CD14-positive monocyte (primary cell): ENCODE measurements at regions not wholly inside any gene's neighbourhood (a gene's known extent, or its start where the extent isn't known, plus 50 kb on each side); places are given as distances from the start of the nearest gene placed in this dataset.
A peak's percentile ranks its signal among the peaks of the same experiment; 100 is the strongest.

Experiments
- DNase-seq, 3 donors: peaks; one replicate each; pipeline ENCODE4 v3.0.0-alpha.2; 2011 to 2022
- H2AFZ ChIP-seq: 2 replicates; pipeline ENCODE4 v1.6.0; 2012; ENCODE audit warnings: mild to moderate bottlenecking, low read depth, low read length, inconsistent platforms; ENCODE audit not compliant: insufficient read depth, poor library complexity, severe bottlenecking
- H3K27ac ChIP-seq, 2 donors: 1 replicate in 1 of 2; 2 replicates in 1 of 2; pipeline ENCODE4 v1.5.1; 2012 to 2013; ENCODE audit warnings: low read length in 2 of 2, control low read depth in 1 of 2, inconsistent platforms in 1 of 2, low read depth in 1 of 2, mild to moderate bottlenecking in 1 of 2
- H3K27me3 ChIP-seq, 2 donors: one replicate each; pipeline versions ENCODE4 v1.6.0 to v1.6.1; 2011 to 2013; ENCODE audit warnings: low read length in 2 of 2; ENCODE audit not compliant: control insufficient read depth in 2 of 2, insufficient read depth in 2 of 2
- H3K36me3 ChIP-seq, 2 donors: replicated peaks in 1 of 2; 1 replicate in 1 of 2; 2 replicates in 1 of 2; pipeline versions ENCODE4 v1.5.1 to v1.6.1; 2012 to 2013; ENCODE audit warnings: low read length in 2 of 2, control low read depth in 1 of 2, inconsistent platforms in 1 of 2, mild to moderate bottlenecking in 1 of 2; ENCODE audit not compliant: insufficient read depth in 2 of 2, control insufficient read depth in 1 of 2
- H3K4me1 ChIP-seq, 2 donors: 1 replicate in 1 of 2; 2 replicates in 1 of 2; pipeline versions ENCODE4 v1.5.1 to v1.6.1; 2012 to 2013; ENCODE audit warnings: low read length in 2 of 2, control low read depth in 1 of 2, inconsistent platforms in 1 of 2, mild to moderate bottlenecking in 1 of 2, moderate library complexity in 1 of 2; ENCODE audit not compliant: insufficient read depth in 2 of 2, control insufficient read depth in 1 of 2
- H3K4me2 ChIP-seq: replicated peaks from 2 replicates; pipeline ENCODE3; 2012; ENCODE audit warnings: low read length, moderate library complexity, mild to moderate bottlenecking; ENCODE audit not compliant: poor library complexity, severe bottlenecking; ENCODE audit errors: extremely low read depth
- H3K4me3 ChIP-seq, 3 experiments: fragments of 200-600 bp in 1 of 3; sonication (generic) in 1 of 3; replicated peaks in 1 of 3; 1 replicate in 2 of 3; 2 replicates in 1 of 3; pipeline ENCODE4 v1.5.1; 2011 to 2013; ENCODE audit warnings: low read length in 3 of 3, mild to moderate bottlenecking in 3 of 3, control low read depth in 2 of 3, low read depth in 2 of 3, inconsistent platforms in 1 of 3, moderate library complexity in 1 of 3
- H3K79me2 ChIP-seq: 2 replicates; pipeline ENCODE4 v1.6.0; 2012; ENCODE audit warnings: mild to moderate bottlenecking, control low read depth, inconsistent platforms, low read length, moderate library complexity; ENCODE audit not compliant: insufficient read depth
- H3K9ac ChIP-seq: 2 replicates; pipeline ENCODE4 v1.6.0; 2017; ENCODE audit warnings: low read length, mild to moderate bottlenecking; ENCODE audit not compliant: insufficient read depth, poor library complexity, severe bottlenecking
- H3K9me3 ChIP-seq, 2 donors: replicated peaks in 1 of 2; 1 replicate in 1 of 2; 2 replicates in 1 of 2; pipeline versions ENCODE4 v1.5.1 to v1.6.1; 2012 to 2013; ENCODE audit warnings: low read length in 2 of 2, control low read depth in 1 of 2; ENCODE audit not compliant: control insufficient read depth in 1 of 2, insufficient read depth in 1 of 2
- H4K20me1 ChIP-seq: 2 replicates; pipeline ENCODE4 v1.6.0; 2012; ENCODE audit warnings: mild to moderate bottlenecking, low read length, control low read depth, moderate library complexity; ENCODE audit not compliant: insufficient read depth
- H3K27ac Mint-ChIP-seq, 7 donors: one replicate each; pipeline ENCODE4 v1.8.0; 2020; ENCODE audit warnings: mild to moderate bottlenecking in 7 of 7, mixed read lengths in 7 of 7, moderate library complexity in 6 of 7, inconsistent platforms in 2 of 7
- H3K27me3 Mint-ChIP-seq, 3 donors: one replicate each; pipeline ENCODE4 v1.8.0; 2021 to 2022; ENCODE audit warnings: low read depth in 3 of 3, mild to moderate bottlenecking in 3 of 3, mixed read lengths in 3 of 3, moderate library complexity in 3 of 3, inconsistent platforms in 1 of 3
- H3K36me3 Mint-ChIP-seq, 2 donors: one replicate each; pipeline ENCODE4 v1.8.0; 2020; ENCODE audit warnings: mixed read lengths in 2 of 2, inconsistent platforms in 1 of 2, mild to moderate bottlenecking in 1 of 2
- H3K4me1 Mint-ChIP-seq: one replicate; pipeline ENCODE4 v1.8.0; 2020; ENCODE audit warnings: mild to moderate bottlenecking, mixed read lengths
- H3K4me3 Mint-ChIP-seq, 2 donors: one replicate each; pipeline ENCODE4 v1.8.0; 2020; ENCODE audit warnings: mild to moderate bottlenecking in 2 of 2, mixed read lengths in 2 of 2, moderate library complexity in 1 of 2
- H3K9me3 Mint-ChIP-seq, 7 donors: one replicate each; pipeline ENCODE4 v1.8.0; 2020 to 2022; ENCODE audit warnings: mixed read lengths in 7 of 7, mild to moderate bottlenecking in 6 of 7, moderate library complexity in 6 of 7, inconsistent platforms in 2 of 7
- CTCF ChIP-seq: fragments of 200-600 bp; IDR thresholded peaks from one replicate; pipeline ENCODE4 v1.8.0; 2022; ENCODE audit warnings: antibody characterized with exemption, mild to moderate bottlenecking
- WGBS: methylation state at CpG from one replicate; pipeline ENCODE4 v1.1.5; 2013; ENCODE audit warnings: missing lambda C conversion rate; ENCODE audit not compliant: insufficient coverage; 5-methylcytosine and 5-hydroxymethylcytosine counted together
- intact Hi-C, 2 donors: fragments of 100-400 bp; cut with micrococcal nuclease; formaldehyde crosslinking; loops; one replicate each; pipeline versions ENCODE4 v1.15.0 to v1.15.1; 2023

GRCh38 chr11:70782401-70782913 is 384.1 kb downstream of the CTTN start:
- TF ChIP-seq CTCF = no peak
- Histone ChIP-seq H4K20me1 (no peaks in the 10 kb centered on the region), H3K27me3 (no peaks in the 10 kb centered on the region), H3K79me2 (no peaks in the 10 kb centered on the region), H3K9me3 (peaks cover 0 to 2% of the 10 kb centered on the region in 2 donors), H3K4me3 (no peak overlapping the region), H3K36me3 (no peaks in the 10 kb centered on the region), H2AFZ (no peak overlapping the region), H3K4me1 (no peaks in the 10 kb centered on the region), H3K27ac (no peak overlapping the region), H3K9ac (no peak overlapping the region), H3K4me2 (no peak overlapping the region)
- Mint-ChIP-seq H3K9me3 (no peaks in the 10 kb centered on the region), H3K36me3 (no peaks in the 10 kb centered on the region), H3K27me3 (peaks cover 0 to 3% (median 0%) of the 10 kb centered on the region in 3 donors), H3K4me3 (no peak overlapping the region), H3K4me1 (no peaks in the 10 kb centered on the region), H3K27ac (no peak overlapping the region)
- intact Hi-C loops = no loop called here
- 76% methylated on average over 7 of the region's 16 CpGs for WGBS
- no peak for DNase-seq

GRCh38 chr11:70783356-70783755 is 385.0 kb downstream of the CTTN start:
- Histone ChIP-seq H3K36me3 (no peaks in the 10 kb centered on the region), H3K27ac (no peak overlapping the region)
- H3K4me1 Mint-ChIP-seq = no peaks in the 10 kb centered on the region

More at GRCh38 chr11:70783356-70783755, 385.0 kb downstream of the CTTN start:
- Histone ChIP-seq H2AFZ (no peak overlapping the region), H3K79me2 (no peaks in the 10 kb centered on the region), H3K9me3 (peaks cover 0 to 2% of the 10 kb centered on the region in 2 donors), H3K4me1 (no peaks in the 10 kb centered on the region), H3K27me3 (no peaks in the 10 kb centered on the region), H4K20me1 (no peaks in the 10 kb centered on the region), H3K4me3 (no peak overlapping the region), H3K4me2 (no peak overlapping the region), H3K9ac (no peak overlapping the region)
- intact Hi-C loops = no loop called here
- H3K4me3 Mint-ChIP-seq = no peak overlapping the region
- H3K27ac Mint-ChIP-seq = peak overlapping the region in 1 of 7 donors; percentile 72
- H3K27me3 Mint-ChIP-seq = peaks cover 0 to 3% (median 0%) of the 10 kb centered on the region in 3 donors
- DNase-seq = no peak
- no peaks in the 10 kb centered on the region for H3K36me3 Mint-ChIP-seq
- peaks cover 0 to 2% (median 0%) of the 10 kb centered on the region in 7 donors for H3K9me3 Mint-ChIP-seq
- no peak for TF ChIP-seq CTCF
- 82% methylated on average over 2 of the region's 11 CpGs for WGBS
